ENCODE measurements at regions not wholly inside any gene's neighbourhood (a gene's known extent, or its start where the extent isn't known, plus 50 kb on each side); places are given as distances from the start of the nearest gene placed in this dataset.

- peaks cover 86% of the 10 kb centered on the region for H3K79me2 ChIP-seq (ENCODE audit: control insufficient read depth, insufficient read depth, low read length)
- no peaks in the 10 kb centered on the region for H3K27me3 ChIP-seq (ENCODE audit: control insufficient read depth, insufficient read depth, low read length)
- DNase-seq (ENCODE audit: low read depth in 2 of 2): no peak
- peak overlapping the region; percentile 83 to 97 (median 87) for H3K4me3 ChIP-seq (replicated peaks in 1 of 4; ENCODE audit: control extremely low read depth in 1 of 4, insufficient read depth in 1 of 4, low read depth in 3 of 4, low read length in 4 of 4)
- H3K9me3 ChIP-seq (ENCODE audit: control insufficient read depth, insufficient read depth, low read depth, low read length): no peaks in the 10 kb centered on the region
- H4K20me1 ChIP-seq (ENCODE audit: control insufficient read depth, extremely low read depth, insufficient read depth, low read length): no peaks in the 10 kb centered on the region
- TF ChIP-seq EZH2 (IDR thresholded peaks at IDR 0.05; ENCODE audit: low read length, missing control alignments): no peak
- TF ChIP-seq, protein P1, sequence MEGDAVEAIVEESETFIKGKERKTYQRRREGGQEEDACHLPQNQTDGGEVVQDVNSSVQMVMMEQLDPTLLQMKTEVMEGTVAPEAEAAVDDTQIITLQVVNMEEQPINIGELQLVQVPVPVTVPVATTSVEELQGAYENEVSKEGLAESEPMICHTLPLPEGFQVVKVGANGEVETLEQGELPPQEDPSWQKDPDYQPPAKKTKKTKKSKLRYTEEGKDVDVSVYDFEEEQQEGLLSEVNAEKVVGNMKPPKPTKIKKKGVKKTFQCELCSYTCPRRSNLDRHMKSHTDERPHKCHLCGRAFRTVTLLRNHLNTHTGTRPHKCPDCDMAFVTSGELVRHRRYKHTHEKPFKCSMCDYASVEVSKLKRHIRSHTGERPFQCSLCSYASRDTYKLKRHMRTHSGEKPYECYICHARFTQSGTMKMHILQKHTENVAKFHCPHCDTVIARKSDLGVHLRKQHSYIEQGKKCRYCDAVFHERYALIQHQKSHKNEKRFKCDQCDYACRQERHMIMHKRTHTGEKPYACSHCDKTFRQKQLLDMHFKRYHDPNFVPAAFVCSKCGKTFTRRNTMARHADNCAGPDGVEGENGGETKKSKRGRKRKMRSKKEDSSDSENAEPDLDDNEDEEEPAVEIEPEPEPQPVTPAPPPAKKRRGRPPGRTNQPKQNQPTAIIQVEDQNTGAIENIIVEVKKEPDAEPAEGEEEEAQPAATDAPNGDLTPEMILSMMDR (conservative IDR thresholded peaks at IDR 0.05 in 1 of 2, IDR thresholded peaks at IDR 0.05 in 1 of 2; ENCODE audit: low read depth in 1 of 2, low read length in 2 of 2): no peak
- peaks cover 15% of the 10 kb centered on the region for H3K4me1 ChIP-seq (ENCODE audit: control insufficient read depth, extremely low read depth, insufficient read depth, low read length)
- H2AFZ ChIP-seq (ENCODE audit: low read length): no peak overlapping the region
- H3K36me3 ChIP-seq (ENCODE audit: control insufficient read depth, insufficient read depth, low read length): peaks cover 14% of the 10 kb centered on the region
- peak overlapping the region; percentile 97 for H3K4me2 ChIP-seq (ENCODE audit: extremely low read depth, insufficient read depth, low read length)
- H3K27ac ChIP-seq (ENCODE audit: insufficient read depth, low read length): peak overlapping the region; percentile 89
- no peak overlapping the region for H3K9ac ChIP-seq (ENCODE audit: insufficient read depth, low read length)
Observed at GRCh38 chr7:130908345-130909160, 174.5 kb upstream of the KLF14 start.

GRCh38 chr7:130909161-130909836 is 175.3 kb upstream of the KLF14 start:
- Histone ChIP-seq H2AFZ (ENCODE audit: low read length) (no peak overlapping the region), H3K4me1 (ENCODE audit: control insufficient read depth, extremely low read depth, insufficient read depth, low read length) (peaks cover 17% of the 10 kb centered on the region), H4K20me1 (ENCODE audit: control insufficient read depth, extremely low read depth, insufficient read depth, low read length) (no peaks in the 10 kb centered on the region), H3K4me3 (replicated peaks in 1 of 4; ENCODE audit: control extremely low read depth in 1 of 4, insufficient read depth in 1 of 4, low read depth in 3 of 4, low read length in 4 of 4) (peak overlapping the region; percentile 83 to 97 (median 87)), H3K4me2 (ENCODE audit: extremely low read depth, insufficient read depth, low read length) (peak overlapping the region; percentile 97), H3K36me3 (ENCODE audit: control insufficient read depth, insufficient read depth, low read length) (peaks cover 14% of the 10 kb centered on the region), H3K27ac (ENCODE audit: insufficient read depth, low read length) (peak overlapping the region; percentile 89), H3K27me3 (ENCODE audit: control insufficient read depth, insufficient read depth, low read length) (no peaks in the 10 kb centered on the region), H3K79me2 (ENCODE audit: control insufficient read depth, insufficient read depth, low read length) (peaks cover 84% of the 10 kb centered on the region), H3K9me3 (ENCODE audit: control insufficient read depth, insufficient read depth, low read depth, low read length) (no peaks in the 10 kb centered on the region), H3K9ac (ENCODE audit: insufficient read depth, low read length) (peak overlapping the region; percentile 35)
- TF ChIP-seq, protein P1 (conservative IDR thresholded peaks at IDR 0.05 in 1 of 2, IDR thresholded peaks at IDR 0.05 in 1 of 2; ENCODE audit: low read depth in 1 of 2, low read length in 2 of 2): no peak
- no peak for TF ChIP-seq EZH2 (IDR thresholded peaks at IDR 0.05; ENCODE audit: low read length, missing control alignments)
- no peak for DNase-seq (ENCODE audit: low read depth in 2 of 2)

GRCh38 chr7:130909881-130910672 is 176.1 kb upstream of the KLF14 start:
- DNase-seq (ENCODE audit: low read depth in 2 of 2): peak in 1 of 2 donors; percentile 80
- Histone ChIP-seq H3K27ac (ENCODE audit: insufficient read depth, low read length) (peak overlapping the region; percentile 89), H4K20me1 (ENCODE audit: control insufficient read depth, extremely low read depth, insufficient read depth, low read length) (no peaks in the 10 kb centered on the region), H2AFZ (ENCODE audit: low read length) (no peak overlapping the region), H3K4me3 (replicated peaks in 1 of 4; ENCODE audit: control extremely low read depth in 1 of 4, insufficient read depth in 1 of 4, low read depth in 3 of 4, low read length in 4 of 4) (peak overlapping the region; percentile 83 to 97 (median 87)), H3K4me2 (ENCODE audit: extremely low read depth, insufficient read depth, low read length) (peak overlapping the region; percentile 97), H3K9me3 (ENCODE audit: control insufficient read depth, insufficient read depth, low read depth, low read length) (no peaks in the 10 kb centered on the region), H3K79me2 (ENCODE audit: control insufficient read depth, insufficient read depth, low read length) (peaks cover 85% of the 10 kb centered on the region), H3K4me1 (ENCODE audit: control insufficient read depth, extremely low read depth, insufficient read depth, low read length) (peaks cover 14% of the 10 kb centered on the region), H3K36me3 (ENCODE audit: control insufficient read depth, insufficient read depth, low read length) (peaks cover 14% of the 10 kb centered on the region), H3K9ac (ENCODE audit: insufficient read depth, low read length) (peak overlapping the region; percentile 89), H3K27me3 (ENCODE audit: control insufficient read depth, insufficient read depth, low read length) (no peaks in the 10 kb centered on the region)
- no peak for TF ChIP-seq EZH2 (IDR thresholded peaks at IDR 0.05; ENCODE audit: low read length, missing control alignments)
- TF ChIP-seq, protein P1 (conservative IDR thresholded peaks at IDR 0.05 in 1 of 2, IDR thresholded peaks at IDR 0.05 in 1 of 2; ENCODE audit: low read depth in 1 of 2, low read length in 2 of 2): no peak
